ENCODE measurements at regions not wholly inside any gene's neighbourhood (a gene's known extent, or its start where the extent isn't known, plus 50 kb on each side); places are given as distances from the start of the nearest gene placed in this dataset.

DNA sequence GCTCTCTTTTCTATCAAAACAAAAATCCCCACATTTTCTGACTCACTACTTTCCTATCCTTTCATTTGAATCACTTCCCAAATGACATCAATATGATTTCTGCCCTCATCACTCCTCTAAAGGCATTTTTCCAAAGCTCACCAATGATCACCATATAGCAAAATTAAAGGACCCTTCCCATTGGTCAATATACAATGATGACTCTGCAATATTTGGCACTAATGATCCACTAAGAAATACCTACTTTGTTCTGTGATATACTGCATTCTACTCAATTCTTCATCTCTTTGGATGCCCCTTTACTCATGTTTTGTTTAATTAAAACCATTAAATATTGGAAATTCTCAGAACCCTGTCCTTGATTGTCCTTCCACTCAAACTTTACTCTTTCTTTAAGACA, 200.3 kb upstream of the PTCHD4 start:
- Histone ChIP-seq H3K4me1 (ENCODE audit: insufficient read depth, low read length) (no peaks in the 10 kb centered on the region), H3K27ac (ENCODE audit: low read depth, low read length) (no peak overlapping the region), H3K27me3 (ENCODE audit: insufficient read depth, low read length) (no peaks in the 10 kb centered on the region), H3K9me3 (ENCODE audit: control insufficient read depth in 1 of 2, low read length in 2 of 2) (no peaks in the 10 kb centered on the region), H3K36me3 (ENCODE audit: insufficient read depth, low read length) (no peaks in the 10 kb centered on the region), H3K4me3 (ENCODE audit: low read length in 2 of 2) (no peak overlapping the region)
- intact Hi-C loops (cut with micrococcal nuclease): no loop called here
- H3K27me3 Mint-ChIP-seq: no peaks in the 10 kb centered on the region
- H3K36me3 Mint-ChIP-seq: no peaks in the 10 kb centered on the region
- ChIA-PET CTCF (ENCODE audit: partially characterized antibody) (no interaction called here), POLR2A (ENCODE audit: partially characterized antibody) (no interaction called here)
- no peak for DNase-seq
- H3K4me3 Mint-ChIP-seq: no peak overlapping the region
- peaks cover 2 to 11% (median 3%) of the 10 kb centered on the region in 8 donors for H3K9me3 Mint-ChIP-seq
- no peak overlapping the region for H3K27ac Mint-ChIP-seq
- H3K4me1 Mint-ChIP-seq: no peaks in the 10 kb centered on the region

DNA sequence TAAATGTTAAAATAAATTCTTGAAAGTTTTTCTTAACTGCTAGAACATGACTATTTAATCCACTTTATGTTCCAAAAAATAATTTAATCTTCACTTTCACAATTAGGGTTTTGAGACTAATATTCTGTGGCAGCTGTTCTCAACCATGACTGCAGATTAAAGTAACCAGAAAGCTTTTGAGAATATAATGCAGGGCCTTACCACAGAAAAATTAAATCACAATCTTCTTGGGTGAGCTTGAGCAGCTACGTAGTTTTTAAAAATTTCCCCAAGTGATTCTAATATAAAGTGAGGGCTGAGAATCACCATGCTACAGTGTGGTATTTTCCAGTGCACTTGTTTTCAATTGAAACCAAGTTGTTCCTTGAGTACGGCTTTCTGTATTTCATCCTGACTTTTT, 196.6 kb upstream of the PTCHD4 start:
- peaks cover 0 to 4% of the 10 kb centered on the region in 2 donors for H3K9me3 ChIP-seq (ENCODE audit: control insufficient read depth in 1 of 2, low read length in 2 of 2)
- Mint-ChIP-seq H3K27ac (no peak overlapping the region), H3K4me3 (no peak overlapping the region), H3K9me3 (peaks cover 0 to 21% (median 6%) of the 10 kb centered on the region in 8 donors), H3K4me1 (no peaks in the 10 kb centered on the region), H3K27me3 (no peaks in the 10 kb centered on the region), H3K36me3 (no peaks in the 10 kb centered on the region)
- CTCF ChIA-PET (ENCODE audit: partially characterized antibody): no interaction called here
- no peaks in the 10 kb centered on the region for H3K27me3 ChIP-seq (ENCODE audit: insufficient read depth, low read length)
- H3K27ac ChIP-seq (ENCODE audit: low read depth, low read length): no peak overlapping the region
- POLR2A ChIA-PET (ENCODE audit: partially characterized antibody): no interaction called here
- H3K36me3 ChIP-seq (ENCODE audit: insufficient read depth, low read length): no peaks in the 10 kb centered on the region
- H3K4me1 ChIP-seq (ENCODE audit: insufficient read depth, low read length): no peaks in the 10 kb centered on the region
- no peak overlapping the region for H3K4me3 ChIP-seq (ENCODE audit: low read length in 2 of 2)
- intact Hi-C loops (cut with micrococcal nuclease): no loop called here
- DNase-seq: no peak

- Mint-ChIP-seq H3K27ac (no peak overlapping the region), H3K27me3 (no peaks in the 10 kb centered on the region), H3K4me1 (no peaks in the 10 kb centered on the region), H3K36me3 (no peaks in the 10 kb centered on the region), H3K4me3 (no peak overlapping the region), H3K9me3 (peaks cover 0 to 25% (median 14%) of the 10 kb centered on the region in 8 donors)
- Histone ChIP-seq H3K4me1 (ENCODE audit: insufficient read depth, low read length) (no peaks in the 10 kb centered on the region), H3K9me3 (ENCODE audit: control insufficient read depth in 1 of 2, low read length in 2 of 2) (no peaks in the 10 kb centered on the region), H3K27ac (ENCODE audit: low read depth, low read length) (no peak overlapping the region), H3K27me3 (ENCODE audit: insufficient read depth, low read length) (no peaks in the 10 kb centered on the region), H3K4me3 (ENCODE audit: low read length in 2 of 2) (no peak overlapping the region), H3K36me3 (ENCODE audit: insufficient read depth, low read length) (no peaks in the 10 kb centered on the region)
- intact Hi-C loops (cut with micrococcal nuclease): no loop called here
- ChIA-PET CTCF (ENCODE audit: partially characterized antibody) (no interaction called here), POLR2A (ENCODE audit: partially characterized antibody) (no interaction called here)
- no peak for DNase-seq
Observed at GRCh38 chr6:48290595-48290994, 179.6 kb upstream of the PTCHD4 start.

- POLR2A ChIA-PET (ENCODE audit: partially characterized antibody): no interaction called here
- no peaks in the 10 kb centered on the region for H3K4me1 Mint-ChIP-seq
- CTCF ChIA-PET (ENCODE audit: partially characterized antibody): no interaction called here
- Histone ChIP-seq H3K4me1 (ENCODE audit: insufficient read depth, low read length) (no peaks in the 10 kb centered on the region), H3K9me3 (ENCODE audit: control insufficient read depth in 1 of 2, low read length in 2 of 2) (no peaks in the 10 kb centered on the region), H3K27me3 (ENCODE audit: insufficient read depth, low read length) (no peaks in the 10 kb centered on the region), H3K4me3 (ENCODE audit: low read length in 2 of 2) (no peak overlapping the region), H3K36me3 (ENCODE audit: insufficient read depth, low read length) (no peaks in the 10 kb centered on the region), H3K27ac (ENCODE audit: low read depth, low read length) (no peak overlapping the region)
- H3K4me3 Mint-ChIP-seq: no peak overlapping the region
- no peaks in the 10 kb centered on the region for H3K36me3 Mint-ChIP-seq
- intact Hi-C loops (cut with micrococcal nuclease): no loop called here
- peaks cover 0 to 31% (median 14%) of the 10 kb centered on the region in 8 donors for H3K9me3 Mint-ChIP-seq
- no peak overlapping the region for H3K27ac Mint-ChIP-seq
- no peaks in the 10 kb centered on the region for H3K27me3 Mint-ChIP-seq
- no peak for DNase-seq
Observed at GRCh38 chr6:48289841-48290240, 178.8 kb upstream of the PTCHD4 start.

- Mint-ChIP-seq H3K36me3 (no peaks in the 10 kb centered on the region), H3K4me3 (no peak overlapping the region), H3K9me3 (peaks cover 0 to 14% (median 4%) of the 10 kb centered on the region in 8 donors), H3K27me3 (no peaks in the 10 kb centered on the region), H3K4me1 (no peaks in the 10 kb centered on the region), H3K27ac (no peak overlapping the region)
- Histone ChIP-seq H3K36me3 (ENCODE audit: insufficient read depth, low read length) (no peaks in the 10 kb centered on the region), H3K4me3 (ENCODE audit: low read length in 2 of 2) (no peak overlapping the region), H3K4me1 (ENCODE audit: insufficient read depth, low read length) (no peaks in the 10 kb centered on the region), H3K9me3 (ENCODE audit: control insufficient read depth in 1 of 2, low read length in 2 of 2) (no peaks in the 10 kb centered on the region), H3K27ac (ENCODE audit: low read depth, low read length) (no peak overlapping the region), H3K27me3 (ENCODE audit: insufficient read depth, low read length) (no peaks in the 10 kb centered on the region)
- intact Hi-C loops (cut with micrococcal nuclease): no loop called here
- CTCF ChIA-PET (ENCODE audit: partially characterized antibody): no interaction called here
- POLR2A ChIA-PET (ENCODE audit: partially characterized antibody): no interaction called here
- no peak for DNase-seq
Observed at GRCh38 chr6:48281217-48281616, 170.2 kb upstream of the PTCHD4 start.

DNA sequence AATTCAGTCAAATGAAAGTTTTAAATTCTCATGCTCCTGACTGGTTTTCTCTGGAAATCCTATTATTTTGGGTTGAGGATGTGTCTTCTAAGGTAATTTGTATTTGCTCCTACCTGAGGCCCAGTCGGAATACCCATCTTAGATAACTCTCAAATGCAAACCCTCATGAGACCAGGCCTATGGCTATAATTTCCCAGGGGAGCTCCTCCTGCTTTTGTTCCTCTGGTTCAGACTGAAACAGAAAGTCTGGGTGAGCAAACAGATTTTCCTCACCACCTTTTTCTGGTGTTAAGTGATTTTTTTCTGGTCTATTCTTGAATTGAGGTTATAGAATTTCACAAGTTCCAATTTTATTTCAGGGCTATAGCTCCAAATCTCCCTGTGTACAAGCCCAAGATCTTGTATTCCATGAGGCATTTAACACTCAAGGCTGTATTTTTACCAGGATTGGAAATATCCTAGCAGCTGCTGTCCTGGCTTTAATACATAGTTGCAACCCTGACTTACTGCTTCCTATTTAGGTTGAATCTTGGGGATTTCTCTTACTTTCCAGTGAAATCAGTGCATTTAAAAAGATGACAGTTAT, 169.1 kb upstream of the PTCHD4 start:
- Histone ChIP-seq H3K4me3 (ENCODE audit: low read length in 2 of 2) (no peak overlapping the region), H3K27ac (ENCODE audit: low read depth, low read length) (no peak overlapping the region), H3K36me3 (ENCODE audit: insufficient read depth, low read length) (no peaks in the 10 kb centered on the region), H3K4me1 (ENCODE audit: insufficient read depth, low read length) (no peaks in the 10 kb centered on the region), H3K27me3 (ENCODE audit: insufficient read depth, low read length) (no peaks in the 10 kb centered on the region), H3K9me3 (ENCODE audit: control insufficient read depth in 1 of 2, low read length in 2 of 2) (no peaks in the 10 kb centered on the region)
- no peak for DNase-seq
- no peaks in the 10 kb centered on the region for H3K4me1 Mint-ChIP-seq
- ChIA-PET CTCF (ENCODE audit: partially characterized antibody) (no interaction called here), POLR2A (ENCODE audit: partially characterized antibody) (no interaction called here)
- intact Hi-C loops (cut with micrococcal nuclease): no loop called here
- H3K9me3 Mint-ChIP-seq: peaks cover 0 to 9% (median 3%) of the 10 kb centered on the region in 8 donors
- no peak overlapping the region for H3K4me3 Mint-ChIP-seq
- H3K36me3 Mint-ChIP-seq: no peaks in the 10 kb centered on the region
- H3K27ac Mint-ChIP-seq: no peak overlapping the region
- no peaks in the 10 kb centered on the region for H3K27me3 Mint-ChIP-seq

- Mint-ChIP-seq H3K4me3 (no peak overlapping the region), H3K27ac (no peak overlapping the region), H3K36me3 (no peaks in the 10 kb centered on the region), H3K27me3 (no peaks in the 10 kb centered on the region), H3K4me1 (no peaks in the 10 kb centered on the region), H3K9me3 (peaks cover 0 to 9% (median under 1%) of the 10 kb centered on the region in 8 donors)
- no peaks in the 10 kb centered on the region for H3K36me3 ChIP-seq (ENCODE audit: insufficient read depth, low read length)
- H3K27me3 ChIP-seq (ENCODE audit: insufficient read depth, low read length): no peaks in the 10 kb centered on the region
- H3K27ac ChIP-seq (ENCODE audit: low read depth, low read length): no peak overlapping the region
- no peak overlapping the region for H3K4me3 ChIP-seq (ENCODE audit: low read length in 2 of 2)
- H3K4me1 ChIP-seq (ENCODE audit: insufficient read depth, low read length): no peaks in the 10 kb centered on the region
- ChIA-PET CTCF (ENCODE audit: partially characterized antibody) (no interaction called here), POLR2A (ENCODE audit: partially characterized antibody) (no interaction called here)
- H3K9me3 ChIP-seq (ENCODE audit: control insufficient read depth in 1 of 2, low read length in 2 of 2): no peaks in the 10 kb centered on the region
- intact Hi-C loops (cut with micrococcal nuclease): no loop called here
- no peak for DNase-seq
Observed at GRCh38 chr6:48278261-48278660, 167.3 kb upstream of the PTCHD4 start.

GRCh38 chr6:48272518-48272917, 161.5 kb upstream of the PTCHD4 start:
- Mint-ChIP-seq H3K27ac (no peak overlapping the region), H3K36me3 (no peaks in the 10 kb centered on the region), H3K27me3 (no peaks in the 10 kb centered on the region), H3K4me1 (no peaks in the 10 kb centered on the region), H3K4me3 (no peak overlapping the region), H3K9me3 (peaks cover 0 to 22% (median 15%) of the 10 kb centered on the region in 8 donors)
- Histone ChIP-seq H3K4me3 (ENCODE audit: low read length in 2 of 2) (no peak overlapping the region), H3K9me3 (ENCODE audit: control insufficient read depth in 1 of 2, low read length in 2 of 2) (no peaks in the 10 kb centered on the region), H3K27me3 (ENCODE audit: insufficient read depth, low read length) (no peaks in the 10 kb centered on the region), H3K36me3 (ENCODE audit: insufficient read depth, low read length) (no peaks in the 10 kb centered on the region), H3K4me1 (ENCODE audit: insufficient read depth, low read length) (no peaks in the 10 kb centered on the region), H3K27ac (ENCODE audit: low read depth, low read length) (no peak overlapping the region)
- DNase-seq: no peak
- ChIA-PET POLR2A (ENCODE audit: partially characterized antibody) (no interaction called here), CTCF (ENCODE audit: partially characterized antibody) (no interaction called here)
- intact Hi-C loops (cut with micrococcal nuclease): no loop called here
